ENCODE measurements at regions not wholly inside any gene's neighbourhood (a gene's known extent, or its start where the extent isn't known, plus 50 kb on each side); places are given as distances from the start of the nearest gene placed in this dataset.

DNA sequence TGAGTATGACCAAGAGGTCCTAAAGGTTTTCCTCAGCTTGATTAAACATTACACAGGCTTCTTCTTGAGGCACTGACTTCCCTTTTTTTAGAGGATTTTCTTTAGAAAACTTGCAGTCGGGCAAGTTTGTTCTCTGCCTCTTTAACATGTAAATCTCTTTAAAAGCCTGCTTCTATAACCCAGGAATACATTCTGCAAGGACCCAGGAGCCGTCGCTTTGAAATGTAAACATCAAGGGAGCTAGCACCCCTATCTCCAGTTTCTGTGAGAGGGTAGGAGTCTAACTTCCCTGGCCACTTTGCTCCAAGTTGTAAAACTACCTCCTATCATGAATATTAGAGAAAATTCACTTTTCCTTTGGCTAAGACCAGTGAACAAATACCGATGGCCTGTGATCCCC lies 201.5 kb upstream of the CPHXL start:
- Histone ChIP-seq H3K27me3 (no peaks in the 10 kb centered on the region), H3K36me3 (no peaks in the 10 kb centered on the region), H3K4me3 (no peak overlapping the region), H3K9me3 (peaks cover 0 to 8% (median 4%) of the 10 kb centered on the region in 4 donors), H3K27ac (no peak overlapping the region), H3K4me1 (no peaks in the 10 kb centered on the region)
- TF ChIP-seq POLR2AphosphoS5 (IDR thresholded peaks at IDR 0.05), result no peak
- TF ChIP-seq EP300 (IDR thresholded peaks at IDR 0.05), result no peak
- TF ChIP-seq, protein P1, sequence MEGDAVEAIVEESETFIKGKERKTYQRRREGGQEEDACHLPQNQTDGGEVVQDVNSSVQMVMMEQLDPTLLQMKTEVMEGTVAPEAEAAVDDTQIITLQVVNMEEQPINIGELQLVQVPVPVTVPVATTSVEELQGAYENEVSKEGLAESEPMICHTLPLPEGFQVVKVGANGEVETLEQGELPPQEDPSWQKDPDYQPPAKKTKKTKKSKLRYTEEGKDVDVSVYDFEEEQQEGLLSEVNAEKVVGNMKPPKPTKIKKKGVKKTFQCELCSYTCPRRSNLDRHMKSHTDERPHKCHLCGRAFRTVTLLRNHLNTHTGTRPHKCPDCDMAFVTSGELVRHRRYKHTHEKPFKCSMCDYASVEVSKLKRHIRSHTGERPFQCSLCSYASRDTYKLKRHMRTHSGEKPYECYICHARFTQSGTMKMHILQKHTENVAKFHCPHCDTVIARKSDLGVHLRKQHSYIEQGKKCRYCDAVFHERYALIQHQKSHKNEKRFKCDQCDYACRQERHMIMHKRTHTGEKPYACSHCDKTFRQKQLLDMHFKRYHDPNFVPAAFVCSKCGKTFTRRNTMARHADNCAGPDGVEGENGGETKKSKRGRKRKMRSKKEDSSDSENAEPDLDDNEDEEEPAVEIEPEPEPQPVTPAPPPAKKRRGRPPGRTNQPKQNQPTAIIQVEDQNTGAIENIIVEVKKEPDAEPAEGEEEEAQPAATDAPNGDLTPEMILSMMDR (IDR thresholded peaks at IDR 0.05), result no peak
- no peak for TF ChIP-seq POLR2A (IDR thresholded peaks at IDR 0.05)
- DNase-seq, result no peak
- WGBS, 2 donors, result 33 to 36% methylated on average over 4 of the region's 4 CpGs
- intact Hi-C loops (cut with DNase I), result no loop called here

DNA sequence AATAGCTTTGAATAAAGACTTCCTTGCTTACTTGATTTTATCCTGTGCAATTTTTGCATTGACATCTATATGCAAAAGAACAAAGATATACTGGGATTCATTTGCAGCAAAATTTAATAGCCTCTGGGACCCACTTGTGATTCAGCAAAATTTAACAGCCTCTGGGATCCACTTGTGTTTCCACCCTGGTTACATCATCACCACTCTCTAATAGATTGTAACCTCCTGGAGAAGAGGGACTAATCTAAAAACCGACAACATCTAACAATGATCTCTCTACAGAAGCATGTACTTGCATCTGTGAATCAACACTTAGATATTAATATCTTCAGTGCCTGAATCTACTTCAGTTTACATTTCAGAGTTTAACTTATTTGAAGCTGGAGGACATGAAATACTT lies 202.0 kb upstream of the CPHXL start:
- 83 to 87% methylated on average over 1 of the region's 1 CpG for WGBS, 2 donors

DNA sequence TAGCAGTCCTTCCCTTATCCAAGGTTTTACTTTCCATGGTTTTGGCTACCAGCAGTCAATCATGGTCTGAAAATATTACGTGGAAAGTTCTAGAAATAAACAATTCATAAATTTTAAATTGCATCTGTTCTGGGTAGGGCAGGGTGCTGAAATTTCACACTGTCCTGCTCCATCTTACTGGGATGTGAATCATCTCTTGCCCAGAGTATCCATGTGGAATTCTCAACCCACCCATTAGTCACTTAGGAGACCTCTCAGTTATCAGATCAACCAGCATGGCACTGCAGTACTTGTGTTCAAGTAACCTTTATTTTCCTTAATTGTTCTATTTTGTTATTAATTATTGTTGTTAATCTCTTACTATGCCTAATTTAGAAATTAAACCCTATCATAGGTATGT lies 202.8 kb upstream of the CPHXL start:
- no peak for DNase-seq
- TF ChIP-seq, protein P1 (IDR thresholded peaks at IDR 0.05), result no peak
- TF ChIP-seq POLR2A (IDR thresholded peaks at IDR 0.05), result no peak
- no peak for TF ChIP-seq EP300 (IDR thresholded peaks at IDR 0.05)
- TF ChIP-seq POLR2AphosphoS5 (IDR thresholded peaks at IDR 0.05), result no peak
- H3K9me3 ChIP-seq, result peaks cover 0 to 8% (median 4%) of the 10 kb centered on the region in 4 donors
- no peaks in the 10 kb centered on the region for H3K27me3 ChIP-seq
- intact Hi-C loops (cut with DNase I), result no loop called here
- no peak overlapping the region for H3K4me3 ChIP-seq
- H3K27ac ChIP-seq, result no peak overlapping the region
- H3K36me3 ChIP-seq, result no peaks in the 10 kb centered on the region
- H3K4me1 ChIP-seq, result no peaks in the 10 kb centered on the region
- 81 to 90% methylated on average over 1 of the region's 1 CpG for WGBS, 2 donors

More for the DNA sequence above, 202.0 kb upstream of the CPHXL start:
- Histone ChIP-seq H3K36me3 (no peaks in the 10 kb centered on the region), H3K4me3 (no peak overlapping the region), H3K4me1 (no peaks in the 10 kb centered on the region), H3K27me3 (no peaks in the 10 kb centered on the region), H3K27ac (no peak overlapping the region), H3K9me3 (peaks cover 0 to 8% (median 4%) of the 10 kb centered on the region in 4 donors)
- intact Hi-C loops (cut with DNase I), result no loop called here
- TF ChIP-seq, protein P1 (IDR thresholded peaks at IDR 0.05), result no peak
- TF ChIP-seq POLR2AphosphoS5 (IDR thresholded peaks at IDR 0.05), result no peak
- no peak for TF ChIP-seq EP300 (IDR thresholded peaks at IDR 0.05)
- no peak for TF ChIP-seq POLR2A (IDR thresholded peaks at IDR 0.05)
- no peak for DNase-seq

DNA sequence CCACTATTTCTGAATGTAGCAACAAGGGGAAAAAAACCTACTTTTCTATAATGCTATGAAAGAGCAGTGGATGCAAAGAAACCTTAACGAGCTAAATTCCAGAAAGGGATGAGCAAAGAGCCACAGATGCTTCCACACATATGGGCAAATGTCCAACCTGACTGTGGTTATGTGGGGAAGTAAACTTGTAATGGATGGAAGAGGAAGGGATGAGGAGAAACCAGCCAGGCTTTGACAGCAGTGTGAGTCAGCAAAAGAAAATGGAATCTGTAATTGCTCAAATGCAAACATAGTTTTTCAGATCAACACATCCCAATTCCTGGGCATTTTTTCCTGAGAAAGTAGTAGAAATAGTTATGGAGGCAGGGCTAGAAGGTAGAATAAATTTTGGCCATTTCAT lies 204.8 kb upstream of the CPHXL start:
- H3K27me3 ChIP-seq, result no peaks in the 10 kb centered on the region
- intact Hi-C loops (cut with DNase I), result no loop called here
- peaks cover 0 to 8% (median 4%) of the 10 kb centered on the region in 4 donors for H3K9me3 ChIP-seq
- no peak overlapping the region for H3K27ac ChIP-seq
- H3K4me3 ChIP-seq, result no peak overlapping the region
- no peak for DNase-seq
- no peaks in the 10 kb centered on the region for H3K36me3 ChIP-seq
- no peaks in the 10 kb centered on the region for H3K4me1 ChIP-seq
- TF ChIP-seq, protein P1 (IDR thresholded peaks at IDR 0.05), result no peak
- 40 to 64% methylated on average over 1 of the region's 1 CpG for WGBS, 2 donors

DNA sequence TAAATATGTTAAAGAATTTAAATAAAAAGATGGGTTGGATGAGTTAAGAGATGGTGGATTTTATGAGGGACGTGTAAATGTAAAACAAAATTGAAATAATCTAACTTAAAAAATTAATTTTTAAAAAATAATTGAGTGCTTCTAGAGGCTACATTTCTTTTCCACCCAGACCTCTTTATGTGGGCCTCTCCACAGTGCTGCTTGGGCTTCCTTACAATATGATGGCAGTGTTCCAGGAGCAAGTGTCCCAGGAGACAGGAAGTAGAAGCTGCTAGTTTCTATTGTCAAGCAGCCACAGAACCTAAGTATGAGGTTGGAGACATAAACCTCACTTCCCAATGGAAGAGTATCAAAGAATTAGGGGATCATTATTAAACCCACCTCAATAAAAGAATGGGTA lies 205.7 kb upstream of the CPHXL start:
- no peak overlapping the region for H3K27ac ChIP-seq
- H3K9me3 ChIP-seq, result peaks cover 0 to 8% (median 4%) of the 10 kb centered on the region in 4 donors
- no peaks in the 10 kb centered on the region for H3K36me3 ChIP-seq
- no peaks in the 10 kb centered on the region for H3K27me3 ChIP-seq
- intact Hi-C loops (cut with DNase I), result no loop called here
- TF ChIP-seq EP300 (IDR thresholded peaks at IDR 0.05) (no peak), POLR2AphosphoS5 (IDR thresholded peaks at IDR 0.05) (no peak), POLR2A (IDR thresholded peaks at IDR 0.05) (no peak)
- TF ChIP-seq, protein P1 (IDR thresholded peaks at IDR 0.05), result no peak
- no peak overlapping the region for H3K4me3 ChIP-seq
- WGBS, 2 donors, result 87 to 97% methylated on average over 1 of the region's 1 CpG
- no peak for DNase-seq
- H3K4me1 ChIP-seq, result no peaks in the 10 kb centered on the region

All from sigmoid colon (tissue), 6 donors.